Spleen (tissue), 11 donors: ENCODE measurements at regions not wholly inside any gene's neighbourhood (a gene's known extent, or its start where the extent isn't known, plus 50 kb on each side); places are given as distances from the start of the nearest gene placed in this dataset.

Source experiments
- DNase-seq: peaks from one replicate; pipeline ENCODE4 v3.0.0-alpha.2; 2020
- H3K27ac ChIP-seq, 8 donors: fragments of 200-600 bp; sonication (generic) in 7 of 8; 1 replicate in 4 of 8; 2 replicates in 4 of 8; pipeline versions ENCODE4 v1.5.0 to v1.8.0; 2016 to 2021; ENCODE audit warnings: inconsistent platforms in 4 of 8, mild to moderate bottlenecking in 4 of 8, moderate library complexity in 1 of 8
- H3K27me3 ChIP-seq, 7 donors: fragments of 200-600 bp; sonication (generic) in 6 of 7; replicated peaks in 1 of 7; 1 replicate in 4 of 7; 2 replicates in 3 of 7; pipeline versions ENCODE4 v1.5.0 to v1.8.0; 2016 to 2021; ENCODE audit warnings: inconsistent platforms in 3 of 7, mild to moderate bottlenecking in 1 of 7
- H3K36me3 ChIP-seq, 6 donors: fragments of 200-600 bp; sonication (generic) in 5 of 6; 1 replicate in 4 of 6; 2 replicates in 2 of 6; pipeline versions ENCODE4 v1.5.0 to v1.8.0; 2016 to 2021; ENCODE audit warnings: inconsistent platforms in 2 of 6
- H3K4me1 ChIP-seq, 6 donors: fragments of 200-600 bp; sonication (generic) in 5 of 6; 1 replicate in 3 of 6; 2 replicates in 3 of 6; pipeline versions ENCODE4 v1.5.0 to v1.8.0; 2016 to 2021; ENCODE audit warnings: inconsistent platforms in 3 of 6
- H3K4me3 ChIP-seq, 8 donors: fragments of 200-600 bp; sonication (generic) in 7 of 8; 1 replicate in 4 of 8; 2 replicates in 4 of 8; pipeline versions ENCODE4 v1.5.0 to v1.8.0; 2016 to 2021; ENCODE audit warnings: inconsistent platforms in 4 of 8, mild to moderate bottlenecking in 4 of 8, moderate library complexity in 2 of 8
- H3K9me3 ChIP-seq, 8 donors: fragments of 200-600 bp; sonication (generic) in 7 of 8; 1 replicate in 4 of 8; 2 replicates in 4 of 8; pipeline versions ENCODE4 v1.5.0 to v1.8.0; 2016 to 2021; ENCODE audit warnings: inconsistent platforms in 4 of 8
- POLR2A ChIP-seq, 3 donors: fragments of 450-650 bp; IDR thresholded peaks; one replicate each; pipeline ENCODE4 v1.5.1; 2017; ENCODE audit warnings: antibody characterized with exemption in 3 of 3, mild to moderate bottlenecking in 1 of 3
- POLR2AphosphoS5 ChIP-seq, 3 donors: sonication (generic); formaldehyde crosslinking; IDR thresholded peaks; one replicate each; pipeline ENCODE4 v1.5.1; 2017; ENCODE audit warnings: antibody characterized with exemption in 3 of 3
- WGBS, 5 donors: extraction: QIAGEN DNeasy Blood & Tissue Kit in 3 of 5; methylation state at CpG; one replicate each; pipeline versions ENCODE4 v1.1.5 to v1.1.7; 2013 to 2018; 5-methylcytosine and 5-hydroxymethylcytosine counted together
- intact Hi-C: fragments of 100-400 bp; cut with DNase I; formaldehyde crosslinking; loops from one replicate; pipeline ENCODE4 v1.15.0; 2023; ENCODE audit warnings: low total_unique reads
- TF ChIP-seq, protein P1 (sequence below), 11 experiments: fragments of 200-600 bp in 7 of 11; fragments of 450-650 bp in 4 of 11; sonication (generic) in 4 of 11; IDR thresholded peaks in 8 of 11; conservative IDR thresholded peaks in 3 of 11; 1 replicate in 7 of 11; 2 replicates in 4 of 11; pipeline versions ENCODE4 v1.4.0 to v1.8.0; 2016 to 2021; ENCODE audit warnings: antibody characterized with exemption in 11 of 11, inconsistent platforms in 4 of 11, mild to moderate bottlenecking in 1 of 11
- donor health status: healthy with polysubstance abuse.
- donor health status: DM: no; HTN: no; CAD: no; lungs with moderate emphysema.
- donor health status: DM: no; HTN: no; CAD: no.
- donor health status: Bipolar disorder and iron deficiency.
- donor health status: healthy.
- donor health status: DM: no; HTN: no; CAD: no.
- donor health status: DM: yes; HTN: yes; CAD: no.

GRCh38 chr5:44907396-44907795 lies 98.6 kb downstream of the MRPS30 start:
- H3K27me3 ChIP-seq = no peaks in the 10 kb centered on the region
- H3K9me3 ChIP-seq = no peaks in the 10 kb centered on the region
- intact Hi-C loops = no loop called here
- H3K27ac ChIP-seq = no peak overlapping the region
- no peaks in the 10 kb centered on the region for H3K4me1 ChIP-seq
- H3K4me3 ChIP-seq = no peak overlapping the region
- no peaks in the 10 kb centered on the region for H3K36me3 ChIP-seq
- DNase-seq = no peak
- 52 to 87% (median 67%) methylated on average over 5 of the region's 5 CpGs for WGBS, 5 donors
- TF ChIP-seq POLR2A (IDR thresholded peaks at IDR 0.05) (no peak), POLR2AphosphoS5 (IDR thresholded peaks at IDR 0.05) (no peak)
- TF ChIP-seq, protein P1, sequence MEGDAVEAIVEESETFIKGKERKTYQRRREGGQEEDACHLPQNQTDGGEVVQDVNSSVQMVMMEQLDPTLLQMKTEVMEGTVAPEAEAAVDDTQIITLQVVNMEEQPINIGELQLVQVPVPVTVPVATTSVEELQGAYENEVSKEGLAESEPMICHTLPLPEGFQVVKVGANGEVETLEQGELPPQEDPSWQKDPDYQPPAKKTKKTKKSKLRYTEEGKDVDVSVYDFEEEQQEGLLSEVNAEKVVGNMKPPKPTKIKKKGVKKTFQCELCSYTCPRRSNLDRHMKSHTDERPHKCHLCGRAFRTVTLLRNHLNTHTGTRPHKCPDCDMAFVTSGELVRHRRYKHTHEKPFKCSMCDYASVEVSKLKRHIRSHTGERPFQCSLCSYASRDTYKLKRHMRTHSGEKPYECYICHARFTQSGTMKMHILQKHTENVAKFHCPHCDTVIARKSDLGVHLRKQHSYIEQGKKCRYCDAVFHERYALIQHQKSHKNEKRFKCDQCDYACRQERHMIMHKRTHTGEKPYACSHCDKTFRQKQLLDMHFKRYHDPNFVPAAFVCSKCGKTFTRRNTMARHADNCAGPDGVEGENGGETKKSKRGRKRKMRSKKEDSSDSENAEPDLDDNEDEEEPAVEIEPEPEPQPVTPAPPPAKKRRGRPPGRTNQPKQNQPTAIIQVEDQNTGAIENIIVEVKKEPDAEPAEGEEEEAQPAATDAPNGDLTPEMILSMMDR (IDR thresholded peaks at IDR 0.05 in 8 of 11, conservative IDR thresholded peaks at IDR 0.05 in 3 of 11) = no peak

GRCh38 chr5:44909004-44909403 lies 100.3 kb downstream of the MRPS30 start:
- H3K36me3 ChIP-seq = no peaks in the 10 kb centered on the region
- intact Hi-C loops = no loop called here
- H3K4me1 ChIP-seq = no peaks in the 10 kb centered on the region
- H3K27ac ChIP-seq = no peak overlapping the region
- no peak for DNase-seq
- TF ChIP-seq POLR2AphosphoS5 (IDR thresholded peaks at IDR 0.05) (no peak), POLR2A (IDR thresholded peaks at IDR 0.05) (no peak)
- H3K4me3 ChIP-seq = no peak overlapping the region
- 67 to 86% (median 75%) methylated on average over 1 of the region's 1 CpG for WGBS, 5 donors
- no peaks in the 10 kb centered on the region for H3K9me3 ChIP-seq
- H3K27me3 ChIP-seq = no peaks in the 10 kb centered on the region

GRCh38 chr5:44911501-44911900 lies 102.8 kb downstream of the MRPS30 start:
- Histone ChIP-seq H3K4me3 (no peak overlapping the region), H3K27ac (no peak overlapping the region), H3K36me3 (no peaks in the 10 kb centered on the region), H3K27me3 (no peaks in the 10 kb centered on the region), H3K9me3 (no peaks in the 10 kb centered on the region), H3K4me1 (no peaks in the 10 kb centered on the region)
- no peak for DNase-seq
- TF ChIP-seq POLR2A (IDR thresholded peaks at IDR 0.05) (no peak), POLR2AphosphoS5 (IDR thresholded peaks at IDR 0.05) (no peak)
- TF ChIP-seq, protein P1 (IDR thresholded peaks at IDR 0.05 in 8 of 11, conservative IDR thresholded peaks at IDR 0.05 in 3 of 11) = no peak
- 89 to 96% (median 91%) methylated on average over 1 of the region's 1 CpG for WGBS, 5 donors
- intact Hi-C loops = no loop called here

GRCh38 chr5:44914221-44914620 lies 105.5 kb downstream of the MRPS30 start:
- Histone ChIP-seq H3K27ac (no peak overlapping the region), H3K4me1 (no peaks in the 10 kb centered on the region), H3K27me3 (no peaks in the 10 kb centered on the region), H3K4me3 (no peak overlapping the region), H3K9me3 (peaks cover 0 to 5% (median 0%) of the 10 kb centered on the region in 8 donors), H3K36me3 (no peaks in the 10 kb centered on the region)
- 78 to 93% (median 88%) methylated on average over 2 of the region's 2 CpGs for WGBS, 5 donors
- intact Hi-C loops = no loop called here
- DNase-seq = no peak
- TF ChIP-seq, protein P1 (IDR thresholded peaks at IDR 0.05 in 8 of 11, conservative IDR thresholded peaks at IDR 0.05 in 3 of 11) = no peak
- TF ChIP-seq POLR2AphosphoS5 (IDR thresholded peaks at IDR 0.05) (no peak), POLR2A (IDR thresholded peaks at IDR 0.05) (no peak)

- WGBS, 5 donors = 76 to 85% (median 81%) methylated on average over 1 of the region's 1 CpG
- TF ChIP-seq, protein P1 (IDR thresholded peaks at IDR 0.05 in 8 of 11, conservative IDR thresholded peaks at IDR 0.05 in 3 of 11) = no peak
- TF ChIP-seq POLR2AphosphoS5 (IDR thresholded peaks at IDR 0.05) = no peak
- no peak for TF ChIP-seq POLR2A (IDR thresholded peaks at IDR 0.05)
- Histone ChIP-seq H3K4me1 (no peaks in the 10 kb centered on the region), H3K4me3 (no peak overlapping the region), H3K27me3 (no peaks in the 10 kb centered on the region), H3K9me3 (peaks cover 0 to 28% (median 5%) of the 10 kb centered on the region in 8 donors), H3K27ac (no peak overlapping the region), H3K36me3 (no peaks in the 10 kb centered on the region)
- no peak for DNase-seq
- intact Hi-C loops = no loop called here
Measured at GRCh38 chr5:44919560-44919959, 110.8 kb downstream of the MRPS30 start.
